Dendritic cell treated with granulocyte-macrophage colony-stimulating factor and Interleukin-4, amounts not matched to agents 40 ng/mL and 50 ng/mL, for 4 days (primary cell): ENCODE measurements at regions not wholly inside any gene's neighbourhood (a gene's known extent, or its start where the extent isn't known, plus 50 kb on each side); places are given as distances from the start of the nearest gene placed in this dataset.

Experiments
- H3K27ac Mint-ChIP-seq: one replicate; pipeline ENCODE4 v1.8.0; 2022; ENCODE audit warnings: mild to moderate bottlenecking, mixed read lengths
- H3K27me3 Mint-ChIP-seq: one replicate; pipeline ENCODE4 v1.8.0; 2022; ENCODE audit warnings: mild to moderate bottlenecking, mixed read lengths
- H3K36me3 Mint-ChIP-seq: one replicate; pipeline ENCODE4 v1.8.0; 2022; ENCODE audit warnings: low read depth, mixed read lengths
- H3K4me1 Mint-ChIP-seq: one replicate; pipeline ENCODE4 v1.8.0; 2022; ENCODE audit warnings: low read depth, mixed read lengths
- H3K4me3 Mint-ChIP-seq: one replicate; pipeline ENCODE4 v1.8.0; 2022; ENCODE audit warnings: mild to moderate bottlenecking, moderate library complexity, mixed read lengths
- H3K9me3 Mint-ChIP-seq: one replicate; pipeline ENCODE4 v1.8.0; 2022; ENCODE audit warnings: mixed read lengths
- intact Hi-C: fragments of 100-400 bp; cut with micrococcal nuclease; formaldehyde crosslinking; loops from one replicate; pipeline ENCODE4 v1.15.0; 2022

DNA sequence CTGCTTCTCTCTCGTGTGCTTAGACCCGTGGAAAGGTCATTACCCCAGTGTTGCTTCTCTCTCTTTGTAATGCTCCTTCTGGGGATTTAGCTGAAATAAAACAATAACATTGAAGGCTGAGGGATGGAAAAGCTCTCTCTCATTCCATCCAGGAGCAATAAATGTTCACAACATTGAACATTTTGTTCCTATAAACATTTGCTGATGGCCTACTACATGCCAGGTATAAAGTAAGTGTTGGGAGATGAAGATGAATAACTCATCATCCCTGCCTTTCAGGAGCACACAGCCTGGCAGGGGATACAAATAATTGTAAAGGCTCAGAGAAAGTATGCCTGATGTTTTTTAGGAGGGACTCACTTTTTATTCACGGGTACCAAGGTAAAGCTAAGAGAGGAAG is 158.1 kb downstream of the KDR start:
- Mint-ChIP-seq H3K4me3 (no peak overlapping the region), H3K27ac (no peak overlapping the region), H3K27me3 (no peaks in the 10 kb centered on the region), H3K36me3 (no peaks in the 10 kb centered on the region), H3K9me3 (peaks cover 9% of the 10 kb centered on the region), H3K4me1 (no peaks in the 10 kb centered on the region)
- intact Hi-C loops: no loop called here

DNA sequence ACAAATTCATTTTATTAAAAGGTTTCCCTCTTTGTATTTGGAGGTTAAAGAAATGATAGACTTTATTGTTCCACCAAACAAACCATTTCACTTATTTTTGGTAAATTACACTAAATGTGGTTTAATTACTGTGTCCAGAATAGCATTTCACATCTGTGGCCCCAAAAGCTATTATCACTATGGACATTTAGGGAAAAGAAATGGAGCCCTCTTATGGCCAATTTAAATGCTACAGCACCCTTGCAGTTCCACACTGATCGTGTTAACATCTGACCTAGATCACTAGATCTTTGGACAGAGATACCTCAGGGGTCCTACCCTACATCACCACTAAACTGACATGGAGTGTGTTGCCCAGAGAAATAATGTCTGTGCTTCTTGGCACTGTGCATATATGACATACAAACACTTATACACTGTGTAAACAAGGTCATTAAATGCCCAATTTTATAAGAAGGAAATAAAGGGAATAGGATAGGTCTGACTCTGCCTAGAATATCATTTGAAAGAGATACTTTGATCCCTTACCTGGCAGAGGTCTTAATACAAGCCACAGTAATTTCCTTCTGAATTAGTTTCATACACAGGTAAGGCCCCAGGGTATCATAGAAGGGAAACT is 163.9 kb downstream of the KDR start:
- Mint-ChIP-seq H3K4me1 (no peaks in the 10 kb centered on the region), H3K36me3 (no peaks in the 10 kb centered on the region), H3K4me3 (no peak overlapping the region), H3K27ac (no peak overlapping the region), H3K27me3 (no peaks in the 10 kb centered on the region), H3K9me3 (peaks cover 9% of the 10 kb centered on the region)
- intact Hi-C loops: loop anchor here (1.0 kb wide), 2 partner anchors 278 to 638 kb away; no protein-coding TSS in a partner anchor

DNA sequence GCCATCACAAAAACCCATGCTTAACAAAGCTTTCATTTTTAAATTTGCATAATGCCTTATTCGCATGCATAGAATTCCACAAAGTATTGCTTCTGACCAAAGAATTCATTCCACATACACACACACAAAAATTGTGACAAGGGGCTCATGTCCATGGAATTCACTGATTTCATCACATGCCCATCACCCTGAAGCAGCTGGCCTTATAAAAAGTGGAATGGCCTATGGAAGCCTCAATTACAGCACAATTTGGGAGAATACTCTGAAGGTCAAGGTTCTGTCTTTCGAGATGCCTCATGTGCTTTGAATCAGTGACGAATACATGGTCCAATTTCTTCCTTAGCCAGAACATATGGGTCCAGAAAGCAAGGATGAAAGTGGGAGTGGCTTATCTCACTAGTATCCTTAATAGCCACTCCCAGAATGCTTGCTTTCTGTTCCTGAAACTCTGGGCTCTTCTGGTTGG is 165.7 kb downstream of the KDR start:
- H3K36me3 Mint-ChIP-seq: no peaks in the 10 kb centered on the region
- H3K27ac Mint-ChIP-seq: no peak overlapping the region
- H3K4me3 Mint-ChIP-seq: no peak overlapping the region
- intact Hi-C loops: no loop called here
- no peaks in the 10 kb centered on the region for H3K9me3 Mint-ChIP-seq
- H3K27me3 Mint-ChIP-seq: no peaks in the 10 kb centered on the region
- H3K4me1 Mint-ChIP-seq: no peaks in the 10 kb centered on the region

DNA sequence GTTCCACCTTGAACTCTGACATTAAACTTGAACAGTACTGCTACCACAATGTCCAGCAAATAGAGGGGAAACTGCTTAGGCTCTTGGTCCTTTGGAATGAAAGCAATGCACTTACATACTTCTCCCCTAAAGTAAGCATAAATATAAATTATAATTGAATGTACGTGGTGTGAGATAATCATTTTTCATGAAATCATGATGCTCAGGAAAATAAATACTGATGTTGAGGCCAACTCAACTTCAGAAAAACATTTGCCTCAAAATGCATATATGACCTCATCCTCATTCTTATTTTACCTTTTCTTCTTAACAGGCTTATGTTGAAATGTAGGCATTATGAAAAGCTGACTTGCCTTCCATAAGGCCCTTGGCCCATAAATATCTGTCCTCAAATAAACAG is 166.3 kb downstream of the KDR start:
- Mint-ChIP-seq H3K4me1 (no peaks in the 10 kb centered on the region), H3K9me3 (no peaks in the 10 kb centered on the region), H3K27me3 (no peaks in the 10 kb centered on the region), H3K4me3 (no peak overlapping the region), H3K27ac (no peak overlapping the region), H3K36me3 (no peaks in the 10 kb centered on the region)
- intact Hi-C loops: no loop called here

DNA sequence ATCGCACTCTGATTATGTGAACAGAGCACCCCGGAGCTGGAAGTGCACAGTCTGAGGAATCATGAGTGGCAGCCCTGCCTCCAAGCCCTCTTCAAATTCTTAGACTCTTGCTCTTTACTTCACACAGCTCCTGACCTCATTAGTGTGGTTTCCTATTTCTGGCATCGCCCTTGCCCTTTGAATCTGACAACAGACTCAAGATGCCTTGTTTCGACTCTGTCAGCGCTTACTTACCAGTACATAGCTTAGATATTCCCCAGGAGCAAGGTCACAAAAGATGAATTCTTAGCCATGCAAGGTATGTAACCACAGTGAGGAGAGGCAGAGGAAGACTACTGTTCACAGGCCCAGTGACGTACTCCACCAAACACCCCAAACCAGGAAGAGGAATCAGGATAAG is 167.2 kb downstream of the KDR start:
- Mint-ChIP-seq H3K4me3 (no peak overlapping the region), H3K9me3 (no peaks in the 10 kb centered on the region), H3K27me3 (no peaks in the 10 kb centered on the region), H3K36me3 (no peaks in the 10 kb centered on the region), H3K4me1 (no peaks in the 10 kb centered on the region), H3K27ac (no peak overlapping the region)
- intact Hi-C loops: no loop called here

DNA sequence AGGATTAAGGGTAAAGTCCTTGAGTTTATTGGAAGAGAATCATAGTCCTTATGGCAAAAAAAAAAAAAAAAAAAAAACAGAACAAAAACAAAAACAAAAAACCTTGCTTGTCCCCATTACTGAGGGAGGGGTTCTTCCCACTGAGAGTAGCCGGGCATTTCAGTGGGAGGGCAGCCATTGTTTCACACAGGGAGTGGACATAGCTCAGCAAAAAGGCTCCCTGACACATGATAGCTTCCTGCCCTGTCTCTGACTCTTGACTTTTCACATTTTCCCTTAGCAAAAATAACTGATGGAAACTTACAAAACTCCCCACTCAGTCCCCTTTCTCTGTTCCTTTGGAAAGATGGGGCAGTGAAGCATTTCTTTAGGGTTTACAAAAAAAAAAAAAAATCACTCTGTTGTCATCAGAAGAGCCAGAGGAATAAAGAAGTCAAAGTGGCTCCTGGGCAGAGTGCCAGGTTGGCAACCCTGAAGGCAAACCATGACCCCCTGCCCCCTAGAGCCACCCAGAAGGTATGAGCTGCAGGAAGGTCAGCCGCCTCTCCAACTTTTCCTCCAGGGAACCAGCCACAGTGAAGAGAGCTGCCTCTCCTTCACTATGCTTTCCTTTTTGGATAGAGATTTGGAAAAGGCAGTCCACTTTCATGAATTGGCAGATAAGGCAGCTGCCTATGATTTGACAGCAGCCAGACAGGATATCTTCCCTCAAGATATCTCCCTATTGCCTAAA is 170.6 kb downstream of the KDR start:
- no peaks in the 10 kb centered on the region for H3K36me3 Mint-ChIP-seq
- intact Hi-C loops: no loop called here
- no peak overlapping the region for H3K27ac Mint-ChIP-seq
- H3K9me3 Mint-ChIP-seq: no peaks in the 10 kb centered on the region
- H3K4me3 Mint-ChIP-seq: no peak overlapping the region
- H3K4me1 Mint-ChIP-seq: no peaks in the 10 kb centered on the region
- no peaks in the 10 kb centered on the region for H3K27me3 Mint-ChIP-seq

DNA sequence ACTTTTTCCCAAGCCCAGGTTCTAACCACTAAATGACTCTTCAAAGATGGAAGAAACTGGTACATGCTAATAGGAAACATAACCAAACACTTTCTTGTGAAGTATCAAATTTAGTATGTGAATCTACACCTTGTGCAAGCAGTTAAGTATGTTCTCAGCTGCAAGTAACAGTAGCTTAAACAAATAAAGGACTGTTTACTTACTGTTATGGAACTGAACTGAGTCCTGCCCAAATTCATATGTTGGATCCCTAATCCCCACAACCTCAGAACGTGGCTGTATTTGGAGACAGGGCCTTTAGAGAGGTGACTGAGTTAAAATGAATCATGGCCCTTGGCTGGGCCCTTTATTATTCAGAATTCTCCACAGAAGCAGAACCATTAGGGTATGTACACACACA is 178.7 kb downstream of the KDR start:
- Mint-ChIP-seq H3K27me3 (no peaks in the 10 kb centered on the region), H3K27ac (no peak overlapping the region), H3K36me3 (no peaks in the 10 kb centered on the region), H3K9me3 (no peaks in the 10 kb centered on the region), H3K4me1 (peaks cover 15% of the 10 kb centered on the region), H3K4me3 (no peak overlapping the region)
- intact Hi-C loops: no loop called here

DNA sequence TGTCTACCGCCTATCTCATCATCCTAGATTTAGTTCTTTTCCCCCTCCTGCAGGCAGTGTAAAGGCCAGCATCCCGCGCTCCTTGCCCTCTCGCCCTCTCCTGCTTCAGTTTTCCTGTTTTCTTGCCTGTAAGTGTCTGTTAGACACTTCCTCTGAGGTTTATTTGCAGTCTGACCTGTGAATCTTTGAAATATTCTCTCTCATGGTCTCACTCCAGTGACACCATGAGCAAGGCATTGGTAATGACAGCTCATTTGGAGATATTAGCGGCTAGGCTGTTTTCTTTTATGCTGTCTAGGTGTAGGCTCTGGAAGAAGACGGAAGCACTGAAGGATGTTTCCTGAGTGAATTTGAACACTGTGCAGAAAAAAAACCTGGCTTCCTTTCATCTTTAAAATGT is 179.6 kb downstream of the KDR start:
- Mint-ChIP-seq H3K9me3 (no peaks in the 10 kb centered on the region), H3K4me1 (peaks cover 21% of the 10 kb centered on the region), H3K27me3 (no peaks in the 10 kb centered on the region), H3K4me3 (no peak overlapping the region), H3K36me3 (no peaks in the 10 kb centered on the region), H3K27ac (no peak overlapping the region)
- intact Hi-C loops: no loop called here

DNA sequence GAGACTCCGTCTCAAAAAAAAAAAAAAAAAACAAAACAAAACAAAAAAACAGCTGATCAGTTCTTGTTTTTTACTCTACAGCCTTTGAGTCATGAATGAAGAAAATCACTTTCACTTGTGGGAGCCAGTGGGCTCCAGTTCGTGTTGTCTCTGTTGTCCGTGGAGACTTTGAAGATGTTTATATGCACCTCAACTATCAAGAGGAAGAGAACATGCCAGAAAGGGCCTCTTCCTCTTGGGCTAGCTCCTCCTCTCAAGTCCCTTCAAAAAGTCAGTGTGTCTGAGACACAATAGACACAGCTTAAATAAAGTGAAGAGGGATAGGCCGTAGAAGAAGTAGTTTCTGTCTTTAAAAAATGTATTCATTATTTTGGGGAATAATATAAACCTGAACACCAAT is 182.7 kb downstream of the KDR start:
- peaks cover 21% of the 10 kb centered on the region for H3K4me1 Mint-ChIP-seq
- H3K27ac Mint-ChIP-seq: peak overlapping the region; percentile 27
- no peaks in the 10 kb centered on the region for H3K36me3 Mint-ChIP-seq
- H3K9me3 Mint-ChIP-seq: no peaks in the 10 kb centered on the region
- peak overlapping the region; percentile 71 for H3K4me3 Mint-ChIP-seq
- intact Hi-C loops: no loop called here
- H3K27me3 Mint-ChIP-seq: no peaks in the 10 kb centered on the region

DNA sequence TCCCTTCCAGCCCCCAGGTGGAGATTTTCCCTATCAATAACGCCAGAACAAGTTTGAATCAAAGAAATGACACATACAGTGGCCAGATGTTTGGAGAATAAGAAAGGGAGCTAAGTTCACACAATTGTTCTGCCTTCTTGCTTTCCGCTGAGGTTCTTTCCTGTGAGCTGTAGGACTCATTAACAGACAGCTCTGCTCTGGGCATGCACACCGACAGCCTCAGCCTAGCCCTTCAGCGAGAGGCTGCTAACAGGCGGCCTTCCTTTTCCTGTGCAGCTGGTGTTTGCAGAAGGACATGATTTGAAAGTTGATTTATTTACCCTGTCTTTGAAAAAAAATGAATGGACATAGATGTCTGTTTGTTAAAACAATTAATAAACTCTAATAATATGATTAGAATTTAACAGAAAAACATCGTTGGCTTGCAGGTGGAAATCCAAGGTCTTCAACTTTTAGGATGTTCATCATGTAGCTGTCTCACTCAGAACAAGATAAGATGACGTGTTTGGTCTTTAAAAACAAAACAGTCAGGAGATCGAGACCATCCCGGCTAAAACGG is 183.3 kb downstream of the KDR start:
- intact Hi-C loops: no loop called here
- H3K4me1 Mint-ChIP-seq: peaks cover 26% of the 10 kb centered on the region
- peak overlapping the region; percentile 71 for H3K4me3 Mint-ChIP-seq
- H3K27me3 Mint-ChIP-seq: no peaks in the 10 kb centered on the region
- peak overlapping the region; percentile 27 for H3K27ac Mint-ChIP-seq
- no peaks in the 10 kb centered on the region for H3K36me3 Mint-ChIP-seq
- H3K9me3 Mint-ChIP-seq: no peaks in the 10 kb centered on the region

DNA sequence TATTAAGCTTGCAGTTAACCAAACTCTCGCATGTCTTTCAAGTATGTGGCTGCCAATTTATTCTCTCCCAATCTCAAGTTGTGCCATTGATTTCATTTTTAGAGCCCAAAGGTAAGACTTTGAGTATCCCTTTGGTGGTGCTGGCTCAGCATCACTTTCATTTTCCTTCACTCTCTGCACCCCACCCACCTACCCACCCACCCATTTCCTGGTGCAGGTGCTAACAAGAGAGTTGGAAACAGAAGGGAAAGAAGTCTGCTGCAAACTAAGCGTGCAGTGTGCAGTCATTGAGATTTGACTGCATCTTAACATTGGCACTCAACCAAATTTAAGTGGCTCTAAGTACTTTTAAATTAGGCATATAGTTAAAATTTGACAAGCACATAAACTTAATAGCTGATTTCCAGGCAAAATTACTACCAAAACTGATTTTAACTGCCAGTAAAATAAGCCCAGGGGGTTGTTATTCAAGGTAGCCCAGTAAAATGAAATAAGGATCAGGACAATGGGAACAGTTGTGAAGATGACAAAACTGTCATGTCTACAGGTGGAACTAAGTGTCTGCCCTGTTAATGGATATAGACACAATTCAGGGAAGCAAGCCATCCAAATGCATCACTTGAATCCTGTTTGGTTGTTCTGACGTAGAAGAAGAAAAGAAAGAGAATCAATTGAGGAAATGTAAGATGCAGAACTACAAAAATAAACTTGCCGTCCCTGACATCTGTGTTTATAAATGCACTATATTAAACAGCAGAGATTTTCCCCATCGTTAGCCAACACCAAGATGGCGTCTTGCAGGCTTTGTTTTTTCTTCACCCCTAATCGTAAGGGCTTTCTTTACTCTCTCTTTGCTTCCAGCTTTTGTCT is 184.2 kb downstream of the KDR start:
- H3K27me3 Mint-ChIP-seq: no peaks in the 10 kb centered on the region
- H3K9me3 Mint-ChIP-seq: no peaks in the 10 kb centered on the region
- H3K27ac Mint-ChIP-seq: no peak overlapping the region
- no peak overlapping the region for H3K4me3 Mint-ChIP-seq
- peaks cover 26% of the 10 kb centered on the region for H3K4me1 Mint-ChIP-seq
- intact Hi-C loops: no loop called here
- no peaks in the 10 kb centered on the region for H3K36me3 Mint-ChIP-seq

DNA sequence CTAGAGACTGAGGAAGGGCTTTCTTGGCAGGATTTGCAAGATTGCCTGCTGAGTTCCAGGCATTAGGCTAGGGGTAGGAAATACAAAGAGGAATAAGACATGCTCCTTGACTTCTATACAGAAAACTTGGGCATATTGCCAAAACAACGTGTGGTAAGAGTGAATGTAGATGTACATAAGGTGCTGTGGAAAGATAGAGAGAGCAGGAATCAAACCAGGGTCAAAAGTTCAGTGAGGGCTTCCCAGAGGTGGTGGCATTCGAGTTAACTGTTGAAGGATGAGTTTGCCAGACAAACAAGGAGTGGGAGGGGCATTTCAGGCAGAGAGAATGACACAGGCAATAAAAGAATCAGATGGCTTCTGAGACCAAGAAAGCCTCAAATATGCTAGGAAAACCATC is 187.9 kb downstream of the KDR start:
- intact Hi-C loops: no loop called here
- H3K4me1 Mint-ChIP-seq: peaks cover 17% of the 10 kb centered on the region
- H3K27me3 Mint-ChIP-seq: no peaks in the 10 kb centered on the region
- H3K9me3 Mint-ChIP-seq: no peaks in the 10 kb centered on the region
- no peak overlapping the region for H3K27ac Mint-ChIP-seq
- no peaks in the 10 kb centered on the region for H3K36me3 Mint-ChIP-seq
- H3K4me3 Mint-ChIP-seq: no peak overlapping the region

DNA sequence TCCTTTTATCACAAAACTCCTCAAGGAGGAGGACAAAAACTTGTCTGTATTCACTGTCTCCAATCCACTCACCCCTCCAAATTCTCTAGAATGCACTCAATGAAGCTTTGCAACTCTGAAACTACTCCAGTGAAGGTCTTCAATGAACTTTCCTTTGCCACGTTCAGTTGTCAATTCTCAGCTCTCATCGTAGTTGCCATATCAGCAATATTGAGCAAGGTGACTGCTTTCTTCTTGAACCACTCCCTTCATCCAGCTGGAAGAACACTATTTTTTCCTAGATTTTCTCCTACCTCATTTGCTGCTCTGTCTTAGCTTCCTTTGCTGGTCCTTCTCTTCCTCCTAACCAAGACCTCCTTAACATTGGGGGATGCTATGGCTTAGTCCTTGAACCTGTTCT is 191.8 kb downstream of the KDR start:
- H3K27ac Mint-ChIP-seq: no peak overlapping the region
- no peaks in the 10 kb centered on the region for H3K36me3 Mint-ChIP-seq
- no peak overlapping the region for H3K4me3 Mint-ChIP-seq
- H3K9me3 Mint-ChIP-seq: no peaks in the 10 kb centered on the region
- H3K27me3 Mint-ChIP-seq: no peaks in the 10 kb centered on the region
- peaks cover 6% of the 10 kb centered on the region for H3K4me1 Mint-ChIP-seq
- intact Hi-C loops: no loop called here

DNA sequence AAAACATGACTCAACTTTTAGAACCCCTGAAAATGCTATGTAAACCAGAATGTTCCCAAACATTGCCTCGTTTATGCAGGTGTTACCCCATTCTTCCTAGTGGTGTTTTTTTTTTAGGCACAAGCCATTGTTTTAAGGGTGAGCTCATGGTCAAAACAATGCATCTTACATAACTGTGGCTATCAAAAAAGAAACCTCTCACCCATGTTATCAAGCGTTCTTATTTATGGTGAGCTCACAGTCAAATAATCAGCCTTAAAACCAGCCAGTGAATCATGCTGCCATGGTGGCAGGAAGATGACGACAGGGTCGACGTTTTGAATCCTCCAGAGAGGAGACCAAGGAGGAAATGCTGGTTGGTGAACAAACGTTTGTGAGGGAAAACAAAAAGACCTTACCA is 195.2 kb downstream of the KDR start:
- Mint-ChIP-seq H3K27me3 (no peaks in the 10 kb centered on the region), H3K9me3 (no peaks in the 10 kb centered on the region), H3K36me3 (no peaks in the 10 kb centered on the region), H3K4me1 (no peaks in the 10 kb centered on the region), H3K4me3 (no peak overlapping the region), H3K27ac (no peak overlapping the region)
- intact Hi-C loops: no loop called here
